CD4-positive, alpha-beta memory T cell (primary cell): ENCODE measurements at regions not wholly inside any gene's neighbourhood (a gene's known extent, or its start where the extent isn't known, plus 50 kb on each side); places are given as distances from the start of the nearest gene placed in this dataset.

Experiments used
- CTCF ChIA-PET: fragments of 350-600 bp; sonication (Branson Sonifier 250); formaldehyde crosslinking; loops from one replicate; lab custom pipeline; 2021; ENCODE audit warnings: inconsistent platforms; ENCODE audit not compliant: partially characterized antibody; lab: Charles Lee
- POLR2A ChIA-PET: fragments of 350-600 bp; sonication (Branson Sonifier 250); formaldehyde crosslinking; loops from one replicate; lab custom pipeline; 2021; ENCODE audit not compliant: partially characterized antibody; lab: Charles Lee
- DNase-seq, 5 donors: peaks; one replicate each; pipeline versions ENCODE4 v3.0.0 to v3.0.0-alpha.2; 2020 to 2022; ENCODE audit warnings: mixed read lengths in 1 of 5
- H3K27ac ChIP-seq: one replicate; pipeline ENCODE4 v1.7.0; 2013; ENCODE audit warnings: low read depth, low read length
- H3K27me3 ChIP-seq: 2 replicates; pipeline ENCODE4 v1.7.0; 2013; ENCODE audit warnings: mild to moderate bottlenecking, low read length, moderate library complexity; ENCODE audit not compliant: insufficient read depth
- H3K36me3 ChIP-seq: 2 replicates; pipeline ENCODE4 v1.7.0; 2013; ENCODE audit warnings: mild to moderate bottlenecking, low read length, moderate library complexity; ENCODE audit not compliant: insufficient read depth
- H3K4me1 ChIP-seq: 2 replicates; pipeline ENCODE4 v1.7.0; 2013; ENCODE audit warnings: mild to moderate bottlenecking, low read length, moderate library complexity; ENCODE audit not compliant: insufficient read depth
- H3K4me3 ChIP-seq, 2 donors: one replicate each; pipeline ENCODE4 v1.7.0; 2013; ENCODE audit warnings: low read length in 2 of 2, mild to moderate bottlenecking in 1 of 2
- H3K9me3 ChIP-seq, 2 donors: one replicate each; pipeline ENCODE4 v1.7.0; 2013; ENCODE audit warnings: low read length in 2 of 2, control low read depth in 1 of 2; ENCODE audit not compliant: control insufficient read depth in 1 of 2
- H3K27ac Mint-ChIP-seq, 7 donors: one replicate each; pipeline ENCODE4 v1.8.0; 2020 to 2021; ENCODE audit warnings: mixed read lengths in 7 of 7, mild to moderate bottlenecking in 6 of 7, inconsistent platforms in 3 of 7, moderate library complexity in 3 of 7
- H3K27me3 Mint-ChIP-seq, 2 donors: one replicate each; pipeline ENCODE4 v1.8.0; 2020 to 2021; ENCODE audit warnings: mixed read lengths in 2 of 2
- H3K36me3 Mint-ChIP-seq, 2 donors: one replicate each; pipeline ENCODE4 v1.8.0; 2020 to 2021; ENCODE audit warnings: mixed read lengths in 2 of 2, inconsistent platforms in 1 of 2, mild to moderate bottlenecking in 1 of 2
- H3K4me1 Mint-ChIP-seq, 4 donors: one replicate each; pipeline ENCODE4 v1.8.0; 2020 to 2021; ENCODE audit warnings: mixed read lengths in 4 of 4, mild to moderate bottlenecking in 1 of 4
- H3K4me3 Mint-ChIP-seq, 8 donors: one replicate each; pipeline ENCODE4 v1.8.0; 2020 to 2021; ENCODE audit warnings: mixed read lengths in 8 of 8, mild to moderate bottlenecking in 7 of 8, moderate library complexity in 6 of 8, inconsistent platforms in 3 of 8
- H3K9me3 Mint-ChIP-seq, 8 donors: one replicate each; pipeline ENCODE4 v1.8.0; 2020 to 2021; ENCODE audit warnings: mixed read lengths in 8 of 8, mild to moderate bottlenecking in 5 of 8, inconsistent platforms in 3 of 8, moderate library complexity in 1 of 8
- intact Hi-C: fragments of 100-400 bp; cut with micrococcal nuclease; formaldehyde crosslinking; loops from one replicate; pipeline ENCODE4 v1.15.1; 2023

DNA sequence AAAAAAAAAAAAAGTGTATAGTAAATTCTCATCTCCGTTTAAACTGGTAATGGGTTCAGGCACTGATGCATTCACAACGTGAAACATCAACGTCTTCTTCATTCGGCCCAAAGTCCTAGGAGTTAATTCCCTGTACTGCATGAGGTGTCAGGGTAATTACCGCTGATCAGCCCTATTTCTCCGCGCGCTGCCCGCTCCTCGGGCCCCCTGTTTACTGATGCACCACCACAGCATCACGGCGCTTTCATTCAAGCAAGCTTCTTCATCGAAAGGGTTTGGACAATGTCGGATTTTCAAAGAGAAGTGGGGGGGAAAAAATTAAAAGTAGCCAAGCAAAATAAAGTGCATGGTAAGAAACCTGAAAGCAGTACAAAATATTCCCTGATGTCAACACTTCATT lies 352.0 kb upstream of the POU3F3 start:
- Histone ChIP-seq H3K36me3 (no peaks in the 10 kb centered on the region), H3K27me3 (no peaks in the 10 kb centered on the region), H3K9me3 (no peaks in the 10 kb centered on the region), H3K4me1 (no peaks in the 10 kb centered on the region), H3K27ac (no peak overlapping the region), H3K4me3 (no peak overlapping the region)
- POLR2A ChIA-PET, result no interaction called here
- peaks cover 0 to 7% (median 0%) of the 10 kb centered on the region in 8 donors for H3K9me3 Mint-ChIP-seq
- CTCF ChIA-PET, result no interaction called here
- H3K4me3 Mint-ChIP-seq, result no peak overlapping the region
- DNase-seq, result no peak
- H3K4me1 Mint-ChIP-seq, result no peaks in the 10 kb centered on the region
- H3K27ac Mint-ChIP-seq, result no peak overlapping the region
- intact Hi-C loops, result no loop called here
- no peaks in the 10 kb centered on the region for H3K27me3 Mint-ChIP-seq
- H3K36me3 Mint-ChIP-seq, result no peaks in the 10 kb centered on the region

DNA sequence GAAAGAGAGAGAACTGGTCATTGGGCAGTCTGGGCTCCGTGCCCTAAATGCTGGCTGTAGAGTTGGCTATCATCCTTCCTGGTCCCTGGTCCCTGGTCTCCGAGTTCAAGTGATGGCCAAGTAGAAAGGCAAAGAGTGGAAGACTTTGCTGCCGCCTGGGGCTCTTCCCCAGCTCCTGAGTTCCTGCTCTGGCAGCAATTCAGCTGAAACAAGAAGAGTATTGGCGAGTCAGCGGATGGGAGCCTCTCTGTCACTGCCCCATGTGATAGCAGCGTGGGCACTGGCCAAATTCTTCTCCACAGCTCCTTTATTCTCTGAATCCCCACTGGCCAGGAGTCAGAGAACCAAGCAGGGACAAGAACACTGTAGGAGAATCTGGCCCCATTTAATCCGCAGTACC lies 351.0 kb upstream of the POU3F3 start:
- Histone ChIP-seq H3K27ac (no peak overlapping the region), H3K4me1 (no peaks in the 10 kb centered on the region), H3K9me3 (no peaks in the 10 kb centered on the region), H3K4me3 (no peak overlapping the region), H3K36me3 (no peaks in the 10 kb centered on the region), H3K27me3 (no peaks in the 10 kb centered on the region)
- intact Hi-C loops, result no loop called here
- H3K4me3 Mint-ChIP-seq, result no peak overlapping the region
- ChIA-PET CTCF (no interaction called here), POLR2A (no interaction called here)
- H3K36me3 Mint-ChIP-seq, result no peaks in the 10 kb centered on the region
- H3K27ac Mint-ChIP-seq, result no peak overlapping the region
- H3K9me3 Mint-ChIP-seq, result peaks cover 0 to 2% (median 0%) of the 10 kb centered on the region in 8 donors
- no peaks in the 10 kb centered on the region for H3K27me3 Mint-ChIP-seq
- DNase-seq, result no peak
- no peaks in the 10 kb centered on the region for H3K4me1 Mint-ChIP-seq

- Mint-ChIP-seq H3K27ac (no peak overlapping the region), H3K27me3 (no peaks in the 10 kb centered on the region), H3K4me1 (no peaks in the 10 kb centered on the region), H3K4me3 (no peak overlapping the region), H3K36me3 (no peaks in the 10 kb centered on the region), H3K9me3 (peaks cover 0 to 2% (median 0%) of the 10 kb centered on the region in 8 donors)
- Histone ChIP-seq H3K9me3 (no peaks in the 10 kb centered on the region), H3K36me3 (no peaks in the 10 kb centered on the region), H3K27ac (no peak overlapping the region), H3K4me1 (no peaks in the 10 kb centered on the region), H3K4me3 (no peak overlapping the region), H3K27me3 (no peaks in the 10 kb centered on the region)
- DNase-seq, result no peak
- POLR2A ChIA-PET, result no interaction called here
- CTCF ChIA-PET, result no interaction called here
- intact Hi-C loops, result no loop called here
Observed at GRCh38 chr2:104504331-104505073, 349.4 kb upstream of the POU3F3 start.

GRCh38 chr2:104518256-104518655 lies 335.7 kb upstream of the POU3F3 start:
- ChIA-PET POLR2A (no interaction called here), CTCF (no interaction called here)
- H3K27ac Mint-ChIP-seq, result no peak overlapping the region
- no peak overlapping the region for H3K27ac ChIP-seq
- H3K4me3 ChIP-seq, result no peak overlapping the region
- no peaks in the 10 kb centered on the region for H3K4me1 Mint-ChIP-seq
- no peak for DNase-seq
- peaks cover 4 to 16% (median 10%) of the 10 kb centered on the region in 8 donors for H3K9me3 Mint-ChIP-seq
- no peaks in the 10 kb centered on the region for H3K36me3 Mint-ChIP-seq
- intact Hi-C loops, result no loop called here
- H3K4me3 Mint-ChIP-seq, result no peak overlapping the region
- no peaks in the 10 kb centered on the region for H3K27me3 Mint-ChIP-seq
- no peaks in the 10 kb centered on the region for H3K27me3 ChIP-seq
- no peaks in the 10 kb centered on the region for H3K4me1 ChIP-seq
- no peaks in the 10 kb centered on the region for H3K9me3 ChIP-seq
- no peaks in the 10 kb centered on the region for H3K36me3 ChIP-seq

GRCh38 chr2:104521247-104521646 lies 332.7 kb upstream of the POU3F3 start:
- POLR2A ChIA-PET, result no interaction called here

DNA sequence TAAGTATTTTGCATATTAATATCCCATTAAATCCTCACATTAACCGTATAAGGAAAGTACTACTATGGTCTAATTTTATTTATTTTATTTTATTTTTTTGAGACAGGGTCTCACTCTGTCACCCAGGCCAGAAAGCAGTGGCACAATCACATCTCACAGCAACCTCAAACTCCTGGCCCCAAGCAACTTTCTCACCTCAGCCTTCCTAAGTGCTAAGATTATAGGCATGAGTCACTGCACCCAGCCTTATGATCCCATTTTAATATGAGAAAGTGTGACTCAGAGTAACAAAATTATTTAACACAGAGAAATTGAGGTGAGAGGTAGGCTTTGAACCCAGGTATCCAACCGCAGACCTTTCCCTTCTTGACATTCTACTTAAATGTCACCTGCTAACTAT lies 330.0 kb upstream of the POU3F3 start:
- Histone ChIP-seq H3K4me1 (no peaks in the 10 kb centered on the region), H3K27me3 (no peaks in the 10 kb centered on the region), H3K36me3 (no peaks in the 10 kb centered on the region), H3K9me3 (no peaks in the 10 kb centered on the region), H3K4me3 (no peak overlapping the region), H3K27ac (no peak overlapping the region)
- no peak for DNase-seq
- intact Hi-C loops, result no loop called here
- no peak overlapping the region for H3K4me3 Mint-ChIP-seq
- H3K9me3 Mint-ChIP-seq, result peaks cover 4 to 20% (median 14%) of the 10 kb centered on the region in 8 donors
- POLR2A ChIA-PET, result no interaction called here
- no peak overlapping the region for H3K27ac Mint-ChIP-seq
- no peaks in the 10 kb centered on the region for H3K36me3 Mint-ChIP-seq
- no peaks in the 10 kb centered on the region for H3K4me1 Mint-ChIP-seq
- CTCF ChIA-PET, result no interaction called here
- H3K27me3 Mint-ChIP-seq, result no peaks in the 10 kb centered on the region

More at GRCh38 chr2:104521247-104521646, 332.7 kb upstream of the POU3F3 start:
- Mint-ChIP-seq H3K36me3 (no peaks in the 10 kb centered on the region), H3K4me3 (no peak overlapping the region), H3K27ac (no peak overlapping the region), H3K27me3 (no peaks in the 10 kb centered on the region), H3K4me1 (no peaks in the 10 kb centered on the region), H3K9me3 (peaks cover 4 to 17% (median 11%) of the 10 kb centered on the region in 8 donors)
- CTCF ChIA-PET, result no interaction called here
- Histone ChIP-seq H3K36me3 (no peaks in the 10 kb centered on the region), H3K4me1 (no peaks in the 10 kb centered on the region), H3K9me3 (no peaks in the 10 kb centered on the region), H3K4me3 (no peak overlapping the region), H3K27ac (no peak overlapping the region), H3K27me3 (no peaks in the 10 kb centered on the region)
- DNase-seq, result no peak
- intact Hi-C loops, result no loop called here

GRCh38 chr2:104528101-104528500 lies 325.8 kb upstream of the POU3F3 start:
- Histone ChIP-seq H3K9me3 (no peaks in the 10 kb centered on the region), H3K36me3 (no peaks in the 10 kb centered on the region), H3K27ac (no peak overlapping the region), H3K4me3 (no peak overlapping the region), H3K4me1 (no peaks in the 10 kb centered on the region), H3K27me3 (no peaks in the 10 kb centered on the region)
- intact Hi-C loops, result no loop called here
- no peak for DNase-seq
- Mint-ChIP-seq H3K4me3 (no peak overlapping the region), H3K36me3 (no peaks in the 10 kb centered on the region), H3K27ac (no peak overlapping the region), H3K9me3 (peaks cover 0 to 14% (median 5%) of the 10 kb centered on the region in 8 donors), H3K4me1 (no peaks in the 10 kb centered on the region), H3K27me3 (no peaks in the 10 kb centered on the region)
- ChIA-PET POLR2A (no interaction called here), CTCF (no interaction called here)
